NCI-H345 treated with DMSO at 0.1 percent for 48 hours (cell line): ENCODE measurements at regions not wholly inside any gene's neighbourhood (a gene's known extent, or its start where the extent isn't known, plus 50 kb on each side); places are given as distances from the start of the nearest gene placed in this dataset.

ENCODE experiments used
- DNase-seq: peaks from one replicate; lab custom pipeline; 2025; ENCODE audit not compliant: unreplicated experiment; lab: John Stamatoyannopoulos, UW

GRCh38 chr3:168197162-168197561, 101.4 kb upstream of the GOLIM4 start:
- DNase-seq, result no peak

GRCh38 chr3:168191856-168192255, 96.1 kb upstream of the GOLIM4 start:
- no peak for DNase-seq

GRCh38 chr3:168187233-168187632, 91.5 kb upstream of the GOLIM4 start:
- no peak for DNase-seq

- no peak for DNase-seq
Observed at GRCh38 chr3:168186293-168186983, 90.7 kb upstream of the GOLIM4 start.

- no peak for DNase-seq
Observed at GRCh38 chr3:168183774-168184173, 88.0 kb upstream of the GOLIM4 start.

GRCh38 chr3:168168743-168169142, 73.0 kb upstream of the GOLIM4 start:
- no peak for DNase-seq

GRCh38 chr3:168165390-168166269, 69.9 kb upstream of the GOLIM4 start:
- peak; percentile 15 for DNase-seq

GRCh38 chr3:168162172-168162571, 66.4 kb upstream of the GOLIM4 start:
- no peak for DNase-seq

- DNase-seq, result no peak
Observed at GRCh38 chr3:168161696-168162095, 66.0 kb upstream of the GOLIM4 start.

- DNase-seq, result no peak
Observed at GRCh38 chr3:168157903-168158302, 62.2 kb upstream of the GOLIM4 start.

- no peak for DNase-seq
Observed at GRCh38 chr3:168157099-168157700, 61.5 kb upstream of the GOLIM4 start.

GRCh38 chr3:168156479-168156878, 60.8 kb upstream of the GOLIM4 start:
- DNase-seq, result no peak

GRCh38 chr3:168155303-168155702, 59.6 kb upstream of the GOLIM4 start:
- DNase-seq, result no peak

GRCh38 chr3:168154089-168154488, 58.4 kb upstream of the GOLIM4 start:
- no peak for DNase-seq

- DNase-seq, result no peak
Observed at GRCh38 chr3:168152149-168152548, 56.4 kb upstream of the GOLIM4 start.
